Right lobe of liver (tissue), 6 donors: ENCODE measurements at regions not wholly inside any gene's neighbourhood (a gene's known extent, or its start where the extent isn't known, plus 50 kb on each side); places are given as distances from the start of the nearest gene placed in this dataset.

Source experiments
- ATAC-seq, 4 donors: fragments of 200-7000 bp; cut with Tn5 transposase; one replicate each; pipeline ENCODE4 v1.9.1; 2020; ENCODE audit warnings: mild to moderate bottlenecking in 4 of 4, moderate library complexity in 4 of 4
- DNase-seq, 3 donors: peaks; one replicate each; pipeline ENCODE4 v3.0.0-alpha.2; 2020
- H3K27ac ChIP-seq, 3 donors: fragments of 200-600 bp; one replicate each; pipeline ENCODE4 v1.8.0; 2022
- H3K27me3 ChIP-seq, 2 donors: fragments of 200-600 bp; one replicate each; pipeline ENCODE4 v1.8.0; 2022
- H3K36me3 ChIP-seq, 4 donors: fragments of 200-600 bp; sonication (generic) in 1 of 4; one replicate each; pipeline versions ENCODE4 v1.5.1 to v1.8.0; 2017 to 2022; ENCODE audit warnings: control low read depth in 1 of 4
- H3K4me1 ChIP-seq, 4 donors: fragments of 200-600 bp; sonication (generic) in 1 of 4; one replicate each; pipeline versions ENCODE4 v1.5.1 to v1.8.0; 2017 to 2022; ENCODE audit warnings: control low read depth in 1 of 4
- H3K4me3 ChIP-seq, 3 donors: fragments of 200-600 bp; one replicate each; pipeline ENCODE4 v1.8.0; 2022
- H3K9me3 ChIP-seq, 4 donors: fragments of 200-600 bp; sonication (generic) in 1 of 4; one replicate each; pipeline versions ENCODE4 v1.5.1 to v1.8.0; 2017 to 2022; ENCODE audit warnings: control low read depth in 1 of 4
- CTCF ChIP-seq, 4 donors: fragments of 200-600 bp in 3 of 4; fragments of 450-650 bp in 1 of 4; IDR thresholded peaks; one replicate each; pipeline versions ENCODE4 v1.5.1 to v1.8.0; 2016 to 2022; ENCODE audit warnings: antibody characterized with exemption in 4 of 4, mild to moderate bottlenecking in 2 of 4
- POLR2A ChIP-seq: fragments of 450-650 bp; IDR thresholded peaks from one replicate; pipeline ENCODE4 v1.6.1; 2017; ENCODE audit warnings: antibody characterized with exemption, mild to moderate bottlenecking
- WGBS: methylation state at CpG from one replicate; pipeline ENCODE4 v1.1.6; 2018; ENCODE audit warnings: low coverage, low lambda C conversion rate; ENCODE audit not compliant: insufficient coverage; ENCODE audit errors: missing lambda C conversion rate; 5-methylcytosine and 5-hydroxymethylcytosine counted together
- intact Hi-C, 2 donors: fragments of 100-400 bp; cut with DNase I; formaldehyde crosslinking; loops; one replicate each; pipeline versions ENCODE4 v1.11.2 to v1.14.1; 2022
- donor health status: DM: no; HTN: yes; CAD: no.
- donor health status: DM: no; HTN: no; CAD: no.
- donor health status: DM: no; HTN: no; CAD: no.
- donor health status: DM: no; HTN: yes; CAD: no.
- donor health status: DM: no; HTN: yes; CAD: no.

DNA sequence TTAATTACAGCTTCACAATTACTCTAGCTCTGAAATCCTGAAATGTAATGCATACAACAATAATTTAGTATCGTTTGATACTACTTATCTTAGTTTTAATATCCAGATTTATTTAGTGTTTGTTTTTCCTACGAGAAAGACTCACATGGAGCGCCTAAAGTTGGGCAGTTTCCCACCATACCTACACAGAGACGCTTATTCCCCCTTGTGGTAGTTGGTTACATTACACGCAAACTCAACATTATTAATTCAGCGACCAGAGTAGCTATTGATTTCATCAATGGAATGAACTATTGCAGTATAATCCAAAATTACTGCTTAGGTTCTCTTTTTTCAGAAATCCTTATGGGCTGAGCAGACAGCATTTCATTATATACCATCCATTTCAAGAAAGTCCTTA lies 164.0 kb upstream of the REG3G start:
- ATAC-seq: peak in 1 of 4 donors; percentile 30
- Histone ChIP-seq H3K36me3 (no peaks in the 10 kb centered on the region), H3K27me3 (no peaks in the 10 kb centered on the region), H3K9me3 (no peaks in the 10 kb centered on the region), H3K4me3 (no peak overlapping the region), H3K4me1 (no peaks in the 10 kb centered on the region), H3K27ac (no peak overlapping the region)
- no peak for DNase-seq
- intact Hi-C loops: no loop called here
- TF ChIP-seq POLR2A (no peak), CTCF (IDR thresholded peaks at IDR 0.05) (peak; percentile 13 to 26 (median 22))
- WGBS: 47% methylated on average over 6 of the region's 6 CpGs

GRCh38 chr2:78864205-78864604 lies 161.3 kb upstream of the REG3G start:
- 63% methylated on average over 3 of the region's 3 CpGs for WGBS
- TF ChIP-seq CTCF (IDR thresholded peaks at IDR 0.05) (no peak), POLR2A (no peak)
- no peaks in the 10 kb centered on the region for H3K36me3 ChIP-seq
- intact Hi-C loops: no loop called here
- H3K4me1 ChIP-seq: no peaks in the 10 kb centered on the region
- no peak overlapping the region for H3K4me3 ChIP-seq
- no peak for ATAC-seq
- no peak for DNase-seq
- H3K27me3 ChIP-seq: no peaks in the 10 kb centered on the region
- no peaks in the 10 kb centered on the region for H3K9me3 ChIP-seq
- no peak overlapping the region for H3K27ac ChIP-seq

DNA sequence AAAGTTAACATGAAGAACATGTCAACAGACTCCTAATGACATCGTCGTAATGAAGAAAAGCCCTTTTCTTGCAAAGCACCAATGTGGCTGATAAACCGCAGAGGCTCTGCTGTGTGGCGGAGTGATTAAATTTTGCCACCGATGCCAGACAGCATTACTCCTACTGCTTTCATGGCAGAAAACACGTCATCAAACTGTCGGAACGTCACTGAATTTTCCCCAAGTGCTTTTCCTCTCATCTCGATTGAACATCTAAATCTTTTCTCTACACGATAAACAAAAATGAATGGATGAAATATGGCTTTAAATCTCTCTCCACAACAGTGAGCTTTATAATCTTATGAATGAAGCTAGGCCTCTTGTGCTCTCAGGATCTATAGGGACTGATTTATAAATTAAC lies 159.8 kb upstream of the REG3G start:
- WGBS: 50% methylated on average over 10 of the region's 10 CpGs
- H3K36me3 ChIP-seq: no peaks in the 10 kb centered on the region
- no peak overlapping the region for H3K27ac ChIP-seq
- no peaks in the 10 kb centered on the region for H3K4me1 ChIP-seq
- H3K4me3 ChIP-seq: no peak overlapping the region
- ATAC-seq: no peak
- no peaks in the 10 kb centered on the region for H3K27me3 ChIP-seq
- no peaks in the 10 kb centered on the region for H3K9me3 ChIP-seq
- no peak for DNase-seq
- no peak for TF ChIP-seq CTCF (IDR thresholded peaks at IDR 0.05)
- TF ChIP-seq POLR2A: no peak
- intact Hi-C loops: no loop called here

- TF ChIP-seq POLR2A: no peak
- TF ChIP-seq CTCF (IDR thresholded peaks at IDR 0.05): no peak
- Histone ChIP-seq H3K4me1 (no peaks in the 10 kb centered on the region), H3K36me3 (no peaks in the 10 kb centered on the region), H3K4me3 (no peak overlapping the region), H3K27ac (no peak overlapping the region), H3K27me3 (no peaks in the 10 kb centered on the region), H3K9me3 (no peaks in the 10 kb centered on the region)
- WGBS: 0% methylated on average over 1 of the region's 1 CpG
- ATAC-seq (no peak), DNase-seq (no peak)
- intact Hi-C loops: no loop called here
Measured at GRCh38 chr2:78870343-78870967, 155.0 kb upstream of the REG3G start.

DNA sequence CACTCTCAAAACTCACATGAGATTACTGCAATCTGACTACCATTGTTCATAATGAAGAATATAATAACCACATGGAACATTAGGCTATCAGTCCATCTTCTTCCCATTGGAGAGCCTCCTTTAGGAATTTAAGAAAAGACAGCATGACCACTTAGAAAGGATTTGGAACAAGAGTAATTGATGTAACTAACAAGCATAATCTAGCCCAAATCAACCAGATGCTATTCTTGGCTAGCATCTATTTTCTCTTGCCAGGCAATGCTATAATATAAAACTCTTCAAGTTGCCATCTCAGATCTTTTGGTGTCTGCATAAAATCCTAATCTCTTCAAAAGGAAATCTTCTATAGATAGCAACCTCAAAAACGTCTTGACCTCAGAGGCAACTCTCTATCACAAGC lies 152.0 kb upstream of the REG3G start:
- H3K27ac ChIP-seq: no peak overlapping the region
- no peak for TF ChIP-seq POLR2A
- no peak for TF ChIP-seq CTCF (IDR thresholded peaks at IDR 0.05)
- H3K9me3 ChIP-seq: no peaks in the 10 kb centered on the region
- H3K36me3 ChIP-seq: no peaks in the 10 kb centered on the region
- no peak for DNase-seq
- no peaks in the 10 kb centered on the region for H3K4me1 ChIP-seq
- no peaks in the 10 kb centered on the region for H3K27me3 ChIP-seq
- H3K4me3 ChIP-seq: no peak overlapping the region
- intact Hi-C loops: no loop called here
- ATAC-seq: no peak
- 20% methylated on average over 1 of the region's 1 CpG for WGBS
